GM12878 (cell line): ENCODE measurements at regions not wholly inside any gene's neighbourhood (a gene's known extent, or its start where the extent isn't known, plus 50 kb on each side); places are given as distances from the start of the nearest gene placed in this dataset.

Experiments used
- ATAC-seq: fragments of 200-7000 bp; cut with Tn5 transposase; 3 replicates; pipeline ENCODE4 v1.9.1; 2020; ENCODE audit warnings: mild to moderate bottlenecking, moderate library complexity
- BruUV-seq: library from RNA; stranded (reverse); fragments of 400-500 nt; replicated peaks from 2 replicates; lab custom pipeline; 2021; lab: Mats Ljungman, UMichigan
- CTCF ChIA-PET: fragments of 300-600 bp; sonication (Branson Sonifier 250); formaldehyde crosslinking; extraction: SDS; loops from one replicate; lab custom pipeline; 2021; ENCODE audit warnings: inconsistent platforms; lab: Yijun Ruan, JAX
- POLR2A ChIA-PET: fragments of 350-600 bp; formaldehyde crosslinking; extraction: SDS; loops from one replicate; lab custom pipeline; 2021; ENCODE audit warnings: inconsistent platforms; lab: Charles Lee
- RAD21 ChIA-PET: fragments of 300-600 bp; sonication (Branson Sonifier 250); formaldehyde crosslinking; loops from one replicate; lab custom pipeline; 2023; ENCODE audit warnings: antibody characterized with exemption; ENCODE audit not compliant: unreplicated experiment; lab: Charles Lee
- SMC1A ChIA-PET: fragments of 300-600 bp; sonication (Branson Sonifier 250); formaldehyde crosslinking; loops from one replicate; lab custom pipeline; 2023; ENCODE audit not compliant: unreplicated experiment, uncharacterized antibody; lab: Charles Lee
- DNase-seq: peaks from one replicate; pipeline ENCODE4 v3.0.0-alpha.2; 2011; ENCODE audit warnings: low read depth, low spot score
- FAIRE-seq: peaks from 3 replicates; lab custom pipeline; 2011; peaks lifted over from hg19 to GRCh38; lab: Jason Lieb, UNC
- H2AFZ ChIP-seq: 2 replicates; pipeline ENCODE4 v1.6.0; 2011; ENCODE audit warnings: low read depth, low read length, control low read depth; ENCODE audit not compliant: control insufficient read depth
- H3K27ac ChIP-seq: 2 replicates; pipeline ENCODE4 v1.5.1; 2011; ENCODE audit warnings: control low read depth; ENCODE audit not compliant: control insufficient read depth, insufficient read depth
- H3K27me3 ChIP-seq, 2 experiments: replicated peaks in 1 of 2; 2 replicates each; pipeline versions ENCODE4 v1.6.0 to v1.6.1; 2011; ENCODE audit warnings: low read length in 1 of 2; ENCODE audit not compliant: control insufficient read depth in 2 of 2, insufficient read depth in 2 of 2
- H3K36me3 ChIP-seq, 2 experiments: 2 replicates each; pipeline ENCODE4 v1.5.1; 2011; ENCODE audit warnings: low read length in 1 of 2; ENCODE audit not compliant: control insufficient read depth in 2 of 2, insufficient read depth in 2 of 2
- H3K4me1 ChIP-seq: 2 replicates; pipeline ENCODE4 v1.6.1; 2011; ENCODE audit warnings: mild to moderate bottlenecking, low read length, moderate library complexity, mixed read lengths; ENCODE audit not compliant: control insufficient read depth, insufficient read depth
- H3K4me2 ChIP-seq: 2 replicates; pipeline ENCODE4 v1.6.0; 2011; ENCODE audit warnings: control low read depth; ENCODE audit not compliant: control insufficient read depth, insufficient read depth
- H3K4me3 ChIP-seq: fragments of 200-600 bp; sonication (generic); 2 replicates; pipeline ENCODE4 v1.5.1; 2016
- H3K79me2 ChIP-seq: 2 replicates; pipeline ENCODE4 v1.6.0; 2011; ENCODE audit warnings: low read length; ENCODE audit not compliant: control insufficient read depth, insufficient read depth
- H3K9ac ChIP-seq: 2 replicates; pipeline ENCODE4 v1.8.0; 2011; ENCODE audit warnings: low read length, control low read depth, mixed read lengths; ENCODE audit not compliant: control insufficient read depth, insufficient read depth
- H3K9me3 ChIP-seq: replicated peaks from 3 replicates; pipeline ENCODE4 v1.5.1; 2011; ENCODE audit warnings: mild to moderate bottlenecking, low read length; ENCODE audit not compliant: control insufficient read depth, insufficient read depth
- H4K20me1 ChIP-seq: 2 replicates; pipeline ENCODE4 v1.6.0; 2011; ENCODE audit not compliant: control insufficient read depth, insufficient read depth
- BACH1 ChIP-seq: fragments of 450-650 bp; IDR thresholded peaks from 2 replicates; pipeline ENCODE4 v1.6.1; 2017; ENCODE audit warnings: mild to moderate bottlenecking, borderline replicate concordance
- BCL11A ChIP-seq: IDR thresholded peaks from 2 replicates; pipeline ENCODE4 v1.6.1; 2011; ENCODE audit warnings: low read depth, low read length
- EP300 ChIP-seq, 2 experiments: fragments of 150-350 bp in 1 of 2; IDR thresholded peaks; 2 replicates each; pipeline ENCODE4 v1.6.1; 2011 to 2012; ENCODE audit warnings: low read depth in 2 of 2, low read length in 2 of 2, borderline replicate concordance in 1 of 2, improper control_type of control experiment in 1 of 2, inconsistent platforms in 1 of 2; ENCODE audit not compliant: control insufficient read depth in 1 of 2
- ESRRA ChIP-seq: IDR thresholded peaks from 2 replicates; pipeline ENCODE4 v1.6.1; 2012; ENCODE audit warnings: mild to moderate bottlenecking, low read length, improper control_type of control experiment
- FOS ChIP-seq: IDR thresholded peaks from 3 replicates; pipeline ENCODE4 v1.6.1; 2011; ENCODE audit warnings: borderline replicate concordance; ENCODE audit not compliant: insufficient read length; ENCODE audit errors: extremely low read depth
- FOXK2 ChIP-seq: fragments of 450-650 bp; IDR thresholded peaks from 2 replicates; pipeline ENCODE4 v1.6.1; 2017; ENCODE audit warnings: mild to moderate bottlenecking, moderate library complexity
- IKZF1 ChIP-seq: fragments of 450-650 bp; conservative IDR thresholded peaks from 2 replicates; pipeline ENCODE4 v1.6.1; 2017; ENCODE audit warnings: antibody characterized with exemption, mild to moderate bottlenecking
- JUND ChIP-seq: IDR thresholded peaks from 2 replicates; pipeline ENCODE4 v1.6.1; 2012; ENCODE audit warnings: low read depth, mild to moderate bottlenecking, low read length, improper control_type of control experiment, moderate library complexity
- MEF2B ChIP-seq: fragments of 450-650 bp; IDR thresholded peaks from 2 replicates; pipeline ENCODE4 v1.6.1; 2018; ENCODE audit warnings: mild to moderate bottlenecking, moderate library complexity; ENCODE audit not compliant: partially characterized antibody, poor library complexity, severe bottlenecking
- MTA3 ChIP-seq: IDR thresholded peaks from 2 replicates; pipeline ENCODE4 v1.6.1; 2012; ENCODE audit warnings: low read length, inconsistent platforms, borderline replicate concordance
- RBBP5 ChIP-seq: fragments of 200-600 bp; sonication (generic); conservative IDR thresholded peaks from 2 replicates; pipeline ENCODE4 v1.6.1; 2016
- SREBF2 ChIP-seq: IDR thresholded peaks from 2 replicates; pipeline ENCODE4 v1.6.1; 2012; ENCODE audit warnings: mild to moderate bottlenecking, low read length
- TAF1 ChIP-seq: IDR thresholded peaks from 2 replicates; pipeline ENCODE4 v1.6.1; 2011; ENCODE audit warnings: mild to moderate bottlenecking, low read depth, low read length, borderline replicate concordance
- ZBED1 ChIP-seq: IDR thresholded peaks from 2 replicates; pipeline ENCODE4 v1.6.1; 2016; ENCODE audit warnings: borderline replicate concordance
- ZNF384 ChIP-seq: IDR thresholded peaks from 2 replicates; pipeline ENCODE4 v1.6.1; 2012; ENCODE audit warnings: low read depth, mild to moderate bottlenecking, low read length, improper control_type of control experiment, borderline replicate concordance
- WGBS: methylation state at CpG from one replicate; pipeline ENCODE4 v1.1.6; 2016; ENCODE audit warnings: low lambda C conversion rate; ENCODE audit not compliant: insufficient replicate concordance, insufficient coverage; ENCODE audit errors: missing lambda C conversion rate; 5-methylcytosine and 5-hydroxymethylcytosine counted together
- in situ Hi-C: fragments of 300-500 bp; cut with MboI; formaldehyde crosslinking; loops from 9 replicates; pipeline ENCODE4 v1.14.3; 2018; ENCODE audit warnings: mixed read lengths
- intact Hi-C: fragments of 100-400 bp; cut with micrococcal nuclease; formaldehyde crosslinking; loops from one replicate; pipeline ENCODE4 v1.14.2; 2022; ENCODE audit not compliant: unreplicated experiment
- TF ChIP-seq, protein P1 (sequence below): fragments of 150-350 bp; IDR thresholded peaks from 2 replicates; pipeline ENCODE4 v1.6.1; 2014; ENCODE audit warnings: mild to moderate bottlenecking, low read depth, low read length
- TF ChIP-seq, protein P2 (sequence below): IDR thresholded peaks from 2 replicates; pipeline ENCODE4 v1.6.1; 2012; ENCODE audit warnings: improper control_type of control experiment, low read depth, low read length; ENCODE audit not compliant: insufficient replicate concordance
- TF ChIP-seq, protein P3 (sequence below): fragments of 450-650 bp; IDR thresholded peaks from 2 replicates; pipeline ENCODE4 v1.6.1; 2014; ENCODE audit warnings: mild to moderate bottlenecking

DNA sequence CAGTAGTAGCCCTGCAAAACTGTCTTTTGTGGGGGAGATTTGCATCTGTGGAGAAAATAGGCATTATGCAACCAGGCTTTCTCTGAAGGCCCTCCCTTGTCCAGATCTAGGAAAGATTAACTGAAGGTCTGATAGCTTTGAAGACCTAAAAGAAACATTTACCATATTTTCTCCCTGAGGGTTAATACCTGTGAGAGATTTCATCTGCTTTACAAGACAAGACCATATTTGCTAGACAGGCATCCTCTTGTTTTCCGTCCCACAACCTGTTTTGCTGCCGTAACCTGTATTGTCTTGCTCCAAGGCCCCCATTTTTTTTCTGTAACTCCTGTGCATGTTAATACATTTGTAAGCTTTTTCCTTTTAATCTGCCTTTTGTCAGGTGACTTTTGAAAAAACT is 1985.2 kb upstream of the CDH9 start (continued):
- TF ChIP-seq EP300 (IDR thresholded peaks at IDR 0.05; ENCODE audit: borderline replicate concordance in 1 of 2, control insufficient read depth in 1 of 2, low read depth in 2 of 2, low read length in 2 of 2), result no peak
- TF ChIP-seq, protein P1, sequence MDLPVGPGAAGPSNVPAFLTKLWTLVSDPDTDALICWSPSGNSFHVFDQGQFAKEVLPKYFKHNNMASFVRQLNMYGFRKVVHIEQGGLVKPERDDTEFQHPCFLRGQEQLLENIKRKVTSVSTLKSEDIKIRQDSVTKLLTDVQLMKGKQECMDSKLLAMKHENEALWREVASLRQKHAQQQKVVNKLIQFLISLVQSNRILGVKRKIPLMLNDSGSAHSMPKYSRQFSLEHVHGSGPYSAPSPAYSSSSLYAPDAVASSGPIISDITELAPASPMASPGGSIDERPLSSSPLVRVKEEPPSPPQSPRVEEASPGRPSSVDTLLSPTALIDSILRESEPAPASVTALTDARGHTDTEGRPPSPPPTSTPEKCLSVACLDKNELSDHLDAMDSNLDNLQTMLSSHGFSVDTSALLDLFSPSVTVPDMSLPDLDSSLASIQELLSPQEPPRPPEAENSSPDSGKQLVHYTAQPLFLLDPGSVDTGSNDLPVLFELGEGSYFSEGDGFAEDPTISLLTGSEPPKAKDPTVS, result no peak
- no peak for TF ChIP-seq ZNF384
- TF ChIP-seq TAF1, result no peak
- TF ChIP-seq RBBP5, result no peak

DNA sequence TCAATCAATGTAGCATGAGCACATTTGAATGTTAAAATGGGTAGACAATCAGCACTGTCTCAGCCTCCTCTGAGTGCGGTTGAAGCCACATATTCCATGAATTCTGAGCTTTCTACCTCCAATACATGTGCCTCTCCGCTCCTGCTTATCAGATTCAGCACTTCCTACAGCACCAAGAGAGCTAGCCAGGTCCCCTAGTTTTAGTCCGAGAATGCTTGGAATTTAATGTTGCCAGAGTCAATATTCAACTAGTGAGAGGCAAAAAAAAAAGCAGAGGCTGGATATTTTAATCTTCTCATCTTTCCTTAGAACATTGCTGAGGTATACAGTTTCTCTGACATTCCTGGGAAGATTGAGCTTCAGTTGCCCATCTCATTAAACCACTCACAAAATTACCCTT is 1979.1 kb upstream of the CDH9 start:
- CTCF ChIA-PET, result interaction anchor here (0.6 kb wide), 1 partner anchor 73 kb away, joined by 3 read pairs; no protein-coding TSS in a partner anchor
- FAIRE-seq, result no peak
- no peak for TF ChIP-seq ESRRA
- TF ChIP-seq BACH1, result no peak
- TF ChIP-seq SREBF2, result no peak
- TF ChIP-seq FOXK2, result no peak
- no peak for TF ChIP-seq IKZF1
- TF ChIP-seq, protein P2, sequence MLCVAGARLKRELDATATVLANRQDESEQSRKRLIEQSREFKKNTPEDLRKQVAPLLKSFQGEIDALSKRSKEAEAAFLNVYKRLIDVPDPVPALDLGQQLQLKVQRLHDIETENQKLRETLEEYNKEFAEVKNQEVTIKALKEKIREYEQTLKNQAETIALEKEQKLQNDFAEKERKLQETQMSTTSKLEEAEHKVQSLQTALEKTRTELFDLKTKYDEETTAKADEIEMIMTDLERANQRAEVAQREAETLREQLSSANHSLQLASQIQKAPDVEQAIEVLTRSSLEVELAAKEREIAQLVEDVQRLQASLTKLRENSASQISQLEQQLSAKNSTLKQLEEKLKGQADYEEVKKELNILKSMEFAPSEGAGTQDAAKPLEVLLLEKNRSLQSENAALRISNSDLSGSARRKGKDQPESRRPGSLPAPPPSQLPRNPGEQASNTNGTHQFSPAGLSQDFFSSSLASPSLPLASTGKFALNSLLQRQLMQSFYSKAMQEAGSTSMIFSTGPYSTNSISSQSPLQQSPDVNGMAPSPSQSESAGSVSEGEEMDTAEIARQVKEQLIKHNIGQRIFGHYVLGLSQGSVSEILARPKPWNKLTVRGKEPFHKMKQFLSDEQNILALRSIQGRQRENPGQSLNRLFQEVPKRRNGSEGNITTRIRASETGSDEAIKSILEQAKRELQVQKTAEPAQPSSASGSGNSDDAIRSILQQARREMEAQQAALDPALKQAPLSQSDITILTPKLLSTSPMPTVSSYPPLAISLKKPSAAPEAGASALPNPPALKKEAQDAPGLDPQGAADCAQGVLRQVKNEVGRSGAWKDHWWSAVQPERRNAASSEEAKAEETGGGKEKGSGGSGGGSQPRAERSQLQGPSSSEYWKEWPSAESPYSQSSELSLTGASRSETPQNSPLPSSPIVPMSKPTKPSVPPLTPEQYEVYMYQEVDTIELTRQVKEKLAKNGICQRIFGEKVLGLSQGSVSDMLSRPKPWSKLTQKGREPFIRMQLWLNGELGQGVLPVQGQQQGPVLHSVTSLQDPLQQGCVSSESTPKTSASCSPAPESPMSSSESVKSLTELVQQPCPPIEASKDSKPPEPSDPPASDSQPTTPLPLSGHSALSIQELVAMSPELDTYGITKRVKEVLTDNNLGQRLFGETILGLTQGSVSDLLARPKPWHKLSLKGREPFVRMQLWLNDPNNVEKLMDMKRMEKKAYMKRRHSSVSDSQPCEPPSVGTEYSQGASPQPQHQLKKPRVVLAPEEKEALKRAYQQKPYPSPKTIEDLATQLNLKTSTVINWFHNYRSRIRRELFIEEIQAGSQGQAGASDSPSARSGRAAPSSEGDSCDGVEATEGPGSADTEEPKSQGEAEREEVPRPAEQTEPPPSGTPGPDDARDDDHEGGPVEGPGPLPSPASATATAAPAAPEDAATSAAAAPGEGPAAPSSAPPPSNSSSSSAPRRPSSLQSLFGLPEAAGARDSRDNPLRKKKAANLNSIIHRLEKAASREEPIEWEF, result no peak
- no peak for TF ChIP-seq FOS
- TF ChIP-seq BCL11A, result no peak
- TF ChIP-seq JUND, result no peak
- TF ChIP-seq ZBED1, result no peak
- TF ChIP-seq, protein P3, sequence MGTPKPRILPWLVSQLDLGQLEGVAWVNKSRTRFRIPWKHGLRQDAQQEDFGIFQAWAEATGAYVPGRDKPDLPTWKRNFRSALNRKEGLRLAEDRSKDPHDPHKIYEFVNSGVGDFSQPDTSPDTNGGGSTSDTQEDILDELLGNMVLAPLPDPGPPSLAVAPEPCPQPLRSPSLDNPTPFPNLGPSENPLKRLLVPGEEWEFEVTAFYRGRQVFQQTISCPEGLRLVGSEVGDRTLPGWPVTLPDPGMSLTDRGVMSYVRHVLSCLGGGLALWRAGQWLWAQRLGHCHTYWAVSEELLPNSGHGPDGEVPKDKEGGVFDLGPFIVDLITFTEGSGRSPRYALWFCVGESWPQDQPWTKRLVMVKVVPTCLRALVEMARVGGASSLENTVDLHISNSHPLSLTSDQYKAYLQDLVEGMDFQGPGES, result no peak
- no peak for TF ChIP-seq MTA3
- no peak for TF ChIP-seq MEF2B

More for the DNA sequence above, 1979.1 kb upstream of the CDH9 start:
- Histone ChIP-seq H3K79me2 (no peaks in the 10 kb centered on the region), H3K27ac (no peak overlapping the region), H3K9me3 (no peaks in the 10 kb centered on the region), H3K4me3 (no peak overlapping the region), H3K9ac (no peak overlapping the region), H3K4me2 (no peak overlapping the region), H3K36me3 (no peaks in the 10 kb centered on the region), H4K20me1 (no peaks in the 10 kb centered on the region), H3K27me3 (no peaks in the 10 kb centered on the region), H3K4me1 (no peaks in the 10 kb centered on the region), H2AFZ (no peak overlapping the region)
- 2% methylated on average over 3 of the region's 3 CpGs for WGBS
- ATAC-seq (no peak), DNase-seq (no peak)
- in situ Hi-C loops, result no loop called here
- ChIA-PET RAD21 (no interaction called here), SMC1A (no interaction called here), POLR2A (no interaction called here)
- BruUV-seq, result no TSS peak
- intact Hi-C loops, result no loop called here
